ENCODE measurements at regions not wholly inside any gene's neighbourhood (a gene's known extent, or its start where the extent isn't known, plus 50 kb on each side); places are given as distances from the start of the nearest gene placed in this dataset.
"Not testable (repeated sequence)": the region's sequence is repeated elsewhere in the genome, so short reads cannot be mapped to it uniquely, and the experiment has no call there.

DNA sequence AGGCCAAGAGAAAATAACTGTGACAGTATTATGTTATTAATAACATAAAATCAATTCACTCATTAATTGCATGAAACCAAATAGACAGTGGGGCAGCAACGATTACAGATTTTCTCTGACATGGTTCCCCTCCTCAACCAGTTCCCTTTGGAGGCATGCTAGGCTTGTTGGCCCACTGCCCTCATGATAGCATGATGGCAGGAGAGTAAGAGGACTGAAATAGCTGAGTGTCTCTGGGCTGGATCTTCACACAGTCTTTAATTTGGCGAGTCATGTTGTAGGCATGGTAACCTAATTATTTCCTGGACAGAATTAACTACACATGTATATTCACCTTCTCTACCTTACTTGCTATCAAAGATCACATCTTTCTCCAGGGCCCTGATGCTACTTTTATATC lies 266.2 kb upstream of the PELI2 start:
- TF ChIP-seq, protein P1, sequence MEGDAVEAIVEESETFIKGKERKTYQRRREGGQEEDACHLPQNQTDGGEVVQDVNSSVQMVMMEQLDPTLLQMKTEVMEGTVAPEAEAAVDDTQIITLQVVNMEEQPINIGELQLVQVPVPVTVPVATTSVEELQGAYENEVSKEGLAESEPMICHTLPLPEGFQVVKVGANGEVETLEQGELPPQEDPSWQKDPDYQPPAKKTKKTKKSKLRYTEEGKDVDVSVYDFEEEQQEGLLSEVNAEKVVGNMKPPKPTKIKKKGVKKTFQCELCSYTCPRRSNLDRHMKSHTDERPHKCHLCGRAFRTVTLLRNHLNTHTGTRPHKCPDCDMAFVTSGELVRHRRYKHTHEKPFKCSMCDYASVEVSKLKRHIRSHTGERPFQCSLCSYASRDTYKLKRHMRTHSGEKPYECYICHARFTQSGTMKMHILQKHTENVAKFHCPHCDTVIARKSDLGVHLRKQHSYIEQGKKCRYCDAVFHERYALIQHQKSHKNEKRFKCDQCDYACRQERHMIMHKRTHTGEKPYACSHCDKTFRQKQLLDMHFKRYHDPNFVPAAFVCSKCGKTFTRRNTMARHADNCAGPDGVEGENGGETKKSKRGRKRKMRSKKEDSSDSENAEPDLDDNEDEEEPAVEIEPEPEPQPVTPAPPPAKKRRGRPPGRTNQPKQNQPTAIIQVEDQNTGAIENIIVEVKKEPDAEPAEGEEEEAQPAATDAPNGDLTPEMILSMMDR (IDR thresholded peaks at IDR 0.05; ENCODE audit: unreplicated experiment), result no peak
- no peak overlapping the region for H3K27ac Mint-ChIP-seq (ENCODE audit: unreplicated experiment)
- peaks cover 7% of the 10 kb centered on the region for H3K4me1 Mint-ChIP-seq (ENCODE audit: unreplicated experiment)
- DNase-seq (ENCODE audit: low spot score), result no peak
- H3K36me3 Mint-ChIP-seq (ENCODE audit: low read depth, unreplicated experiment), result no peaks in the 10 kb centered on the region
- no peaks in the 10 kb centered on the region for H3K9me3 Mint-ChIP-seq (ENCODE audit: unreplicated experiment)
- no peak overlapping the region for H3K4me3 Mint-ChIP-seq (ENCODE audit: unreplicated experiment)
- no peaks in the 10 kb centered on the region for H3K27me3 Mint-ChIP-seq (ENCODE audit: unreplicated experiment)

DNA sequence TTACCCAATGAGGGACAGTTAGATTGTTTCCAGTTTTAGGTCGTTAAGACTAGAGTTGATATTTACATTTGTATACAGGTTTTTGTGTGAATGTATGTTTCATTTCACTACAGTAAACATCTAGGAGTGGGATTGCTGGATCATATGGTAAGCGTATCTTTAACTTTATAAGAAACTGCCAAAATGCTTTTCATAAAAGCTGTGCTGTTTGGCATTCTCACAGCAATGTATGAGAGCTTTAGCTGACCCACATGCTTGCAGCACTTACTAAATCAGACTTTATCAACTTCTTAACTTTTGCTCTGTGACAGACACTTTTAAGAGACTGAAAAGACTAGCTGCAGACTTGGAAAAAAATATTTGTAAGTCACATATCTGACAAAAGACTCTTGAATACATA lies 262.5 kb upstream of the PELI2 start:
- H3K36me3 Mint-ChIP-seq (ENCODE audit: low read depth, unreplicated experiment), result no peaks in the 10 kb centered on the region
- no peaks in the 10 kb centered on the region for H3K27me3 Mint-ChIP-seq (ENCODE audit: unreplicated experiment)
- DNase-seq (ENCODE audit: low spot score), result no peak
- TF ChIP-seq, protein P1 (IDR thresholded peaks at IDR 0.05; ENCODE audit: unreplicated experiment), result no peak
- no peak overlapping the region for H3K27ac Mint-ChIP-seq (ENCODE audit: unreplicated experiment)
- no peak overlapping the region for H3K4me3 Mint-ChIP-seq (ENCODE audit: unreplicated experiment)
- peaks cover 7% of the 10 kb centered on the region for H3K4me1 Mint-ChIP-seq (ENCODE audit: unreplicated experiment)
- peaks cover 6% of the 10 kb centered on the region for H3K9me3 Mint-ChIP-seq (ENCODE audit: unreplicated experiment)

DNA sequence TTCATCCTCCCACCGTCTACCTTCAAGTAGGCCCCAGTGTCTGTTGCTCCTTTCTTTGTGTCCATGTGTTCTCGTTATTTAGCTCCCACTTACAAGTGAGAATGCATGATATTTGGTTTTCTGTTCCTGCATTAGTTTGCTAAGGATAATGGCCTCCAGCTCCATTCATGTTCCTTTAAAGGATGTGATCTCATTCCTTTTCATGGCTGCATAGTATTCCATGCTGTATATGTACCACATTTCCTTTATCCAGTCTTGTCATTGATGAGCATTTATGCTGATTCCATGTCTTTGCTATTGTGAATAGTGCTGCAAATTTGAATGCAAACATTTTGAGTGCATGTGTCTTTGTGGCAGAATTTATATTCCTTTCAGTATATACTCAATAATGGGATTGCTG lies 259.6 kb upstream of the PELI2 start:
- H3K36me3 Mint-ChIP-seq (ENCODE audit: low read depth, unreplicated experiment), result peaks cover 9% of the 10 kb centered on the region
- peaks cover 11% of the 10 kb centered on the region for H3K9me3 Mint-ChIP-seq (ENCODE audit: unreplicated experiment)
- no peaks in the 10 kb centered on the region for H3K4me1 Mint-ChIP-seq (ENCODE audit: unreplicated experiment)
- H3K27me3 Mint-ChIP-seq (ENCODE audit: unreplicated experiment), result no peaks in the 10 kb centered on the region
- no peak overlapping the region for H3K27ac Mint-ChIP-seq (ENCODE audit: unreplicated experiment)
- no peak overlapping the region for H3K4me3 Mint-ChIP-seq (ENCODE audit: unreplicated experiment)
- DNase-seq (ENCODE audit: low spot score), result no peak
- TF ChIP-seq, protein P1 (IDR thresholded peaks at IDR 0.05; ENCODE audit: unreplicated experiment), result no peak

GRCh38 chr14:55861561-55861960 lies 256.6 kb upstream of the PELI2 start:
- DNase-seq (ENCODE audit: low spot score); H3K27me3 Mint-ChIP-seq (ENCODE audit: unreplicated experiment); H3K4me3 Mint-ChIP-seq (ENCODE audit: unreplicated experiment); H3K27ac Mint-ChIP-seq (ENCODE audit: unreplicated experiment); H3K4me1 Mint-ChIP-seq (ENCODE audit: unreplicated experiment): not testable (repeated sequence)
- peaks cover 11% of the 10 kb centered on the region for H3K9me3 Mint-ChIP-seq (ENCODE audit: unreplicated experiment)
- peaks cover 20% of the 10 kb centered on the region for H3K36me3 Mint-ChIP-seq (ENCODE audit: low read depth, unreplicated experiment)

- Mint-ChIP-seq H3K4me3 (ENCODE audit: unreplicated experiment) (no peak overlapping the region), H3K27me3 (ENCODE audit: unreplicated experiment) (no peaks in the 10 kb centered on the region), H3K36me3 (ENCODE audit: low read depth, unreplicated experiment) (peaks cover 20% of the 10 kb centered on the region), H3K27ac (ENCODE audit: unreplicated experiment) (no peak overlapping the region), H3K4me1 (ENCODE audit: unreplicated experiment) (no peaks in the 10 kb centered on the region), H3K9me3 (ENCODE audit: unreplicated experiment) (peaks cover 9% of the 10 kb centered on the region)
- peak; percentile 5 for DNase-seq (ENCODE audit: low spot score)
- TF ChIP-seq, protein P1 (IDR thresholded peaks at IDR 0.05; ENCODE audit: unreplicated experiment), result peak; percentile 57
Measured at GRCh38 chr14:55864890-55865655, 253.1 kb upstream of the PELI2 start.
